ENCODE measurements at regions not wholly inside any gene's neighbourhood (a gene's known extent, or its start where the extent isn't known, plus 50 kb on each side); places are given as distances from the start of the nearest gene placed in this dataset.

DNA sequence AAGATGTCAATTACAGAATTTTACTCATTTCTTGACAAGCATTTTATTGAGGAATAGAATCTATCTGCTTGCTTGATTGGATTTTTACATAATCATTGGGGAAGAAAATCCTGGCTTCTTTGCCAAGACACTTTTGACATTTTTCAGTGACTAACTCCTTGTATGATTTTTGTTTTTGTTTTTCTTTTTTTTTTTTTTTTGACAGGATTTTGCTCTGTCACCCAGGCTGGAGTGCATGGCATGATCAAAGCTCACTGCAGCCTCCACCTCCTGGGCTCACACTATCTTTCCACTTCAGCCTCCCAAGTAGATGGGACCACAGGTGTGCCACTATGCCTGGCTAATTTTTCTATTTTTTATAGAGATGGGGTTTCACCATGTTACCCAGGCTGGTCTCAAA lies 672.3 kb upstream of the RGMB start:
- Mint-ChIP-seq H3K9me3 (no peaks in the 10 kb centered on the region), H3K27ac (no peak overlapping the region), H3K4me3 (no peak overlapping the region), H3K27me3 (ENCODE audit: low read depth) (no peaks in the 10 kb centered on the region), H3K4me1 (peaks cover 5% of the 10 kb centered on the region), H3K36me3 (ENCODE audit: low read depth) (no peaks in the 10 kb centered on the region)
- TF ChIP-seq, protein P1, sequence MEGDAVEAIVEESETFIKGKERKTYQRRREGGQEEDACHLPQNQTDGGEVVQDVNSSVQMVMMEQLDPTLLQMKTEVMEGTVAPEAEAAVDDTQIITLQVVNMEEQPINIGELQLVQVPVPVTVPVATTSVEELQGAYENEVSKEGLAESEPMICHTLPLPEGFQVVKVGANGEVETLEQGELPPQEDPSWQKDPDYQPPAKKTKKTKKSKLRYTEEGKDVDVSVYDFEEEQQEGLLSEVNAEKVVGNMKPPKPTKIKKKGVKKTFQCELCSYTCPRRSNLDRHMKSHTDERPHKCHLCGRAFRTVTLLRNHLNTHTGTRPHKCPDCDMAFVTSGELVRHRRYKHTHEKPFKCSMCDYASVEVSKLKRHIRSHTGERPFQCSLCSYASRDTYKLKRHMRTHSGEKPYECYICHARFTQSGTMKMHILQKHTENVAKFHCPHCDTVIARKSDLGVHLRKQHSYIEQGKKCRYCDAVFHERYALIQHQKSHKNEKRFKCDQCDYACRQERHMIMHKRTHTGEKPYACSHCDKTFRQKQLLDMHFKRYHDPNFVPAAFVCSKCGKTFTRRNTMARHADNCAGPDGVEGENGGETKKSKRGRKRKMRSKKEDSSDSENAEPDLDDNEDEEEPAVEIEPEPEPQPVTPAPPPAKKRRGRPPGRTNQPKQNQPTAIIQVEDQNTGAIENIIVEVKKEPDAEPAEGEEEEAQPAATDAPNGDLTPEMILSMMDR (IDR thresholded peaks at IDR 0.05; ENCODE audit: unreplicated experiment in 3 of 3), result no peak

DNA sequence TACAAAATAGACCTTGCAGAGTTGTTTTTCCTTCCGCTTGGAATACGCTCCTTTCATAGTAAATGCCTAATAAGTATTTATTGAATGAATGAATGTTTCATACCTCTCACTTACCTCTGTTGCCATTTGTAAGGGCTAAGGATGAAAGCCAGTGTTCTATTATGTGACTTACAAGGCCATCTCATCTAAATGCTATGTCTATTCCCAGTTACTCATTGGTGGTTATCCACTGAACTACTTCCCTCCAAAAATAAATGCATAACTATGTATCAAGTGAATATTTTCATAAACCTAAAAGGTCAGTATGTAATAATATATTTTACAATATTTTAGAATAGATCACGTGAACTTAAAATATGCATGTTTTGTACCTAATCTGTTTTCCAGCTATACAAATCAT lies 670.5 kb upstream of the RGMB start:
- peaks cover 10% of the 10 kb centered on the region for H3K4me1 Mint-ChIP-seq
- no peaks in the 10 kb centered on the region for H3K9me3 Mint-ChIP-seq
- TF ChIP-seq, protein P1 (IDR thresholded peaks at IDR 0.05; ENCODE audit: unreplicated experiment in 3 of 3), result no peak
- H3K36me3 Mint-ChIP-seq (ENCODE audit: low read depth), result no peaks in the 10 kb centered on the region
- H3K27ac Mint-ChIP-seq, result no peak overlapping the region
- H3K4me3 Mint-ChIP-seq, result no peak overlapping the region
- H3K27me3 Mint-ChIP-seq (ENCODE audit: low read depth), result no peaks in the 10 kb centered on the region

DNA sequence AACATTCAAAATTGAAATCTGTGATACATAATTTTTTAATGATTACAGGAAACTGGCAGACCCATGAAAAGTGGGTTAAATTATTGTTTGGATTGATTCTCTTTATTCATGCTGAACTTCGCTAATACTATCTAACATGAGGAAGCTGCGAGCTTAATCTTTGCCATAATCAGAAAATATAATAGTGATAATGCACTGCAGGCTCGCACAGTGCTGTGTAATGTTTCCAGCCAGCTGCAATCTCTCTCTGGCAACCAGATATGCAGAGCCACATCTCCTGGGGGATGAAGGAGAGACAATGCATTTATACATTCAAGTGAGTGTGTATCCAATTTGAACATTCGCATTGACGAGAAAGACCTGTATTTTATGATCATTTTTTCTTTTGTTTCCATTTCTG lies 669.7 kb upstream of the RGMB start:
- H3K9me3 Mint-ChIP-seq, result no peaks in the 10 kb centered on the region
- H3K27ac Mint-ChIP-seq, result no peak overlapping the region
- H3K27me3 Mint-ChIP-seq (ENCODE audit: low read depth), result no peaks in the 10 kb centered on the region
- no peak overlapping the region for H3K4me3 Mint-ChIP-seq
- H3K36me3 Mint-ChIP-seq (ENCODE audit: low read depth), result no peaks in the 10 kb centered on the region
- TF ChIP-seq, protein P1 (IDR thresholded peaks at IDR 0.05; ENCODE audit: unreplicated experiment in 3 of 3), result no peak
- H3K4me1 Mint-ChIP-seq, result peaks cover 10% of the 10 kb centered on the region

DNA sequence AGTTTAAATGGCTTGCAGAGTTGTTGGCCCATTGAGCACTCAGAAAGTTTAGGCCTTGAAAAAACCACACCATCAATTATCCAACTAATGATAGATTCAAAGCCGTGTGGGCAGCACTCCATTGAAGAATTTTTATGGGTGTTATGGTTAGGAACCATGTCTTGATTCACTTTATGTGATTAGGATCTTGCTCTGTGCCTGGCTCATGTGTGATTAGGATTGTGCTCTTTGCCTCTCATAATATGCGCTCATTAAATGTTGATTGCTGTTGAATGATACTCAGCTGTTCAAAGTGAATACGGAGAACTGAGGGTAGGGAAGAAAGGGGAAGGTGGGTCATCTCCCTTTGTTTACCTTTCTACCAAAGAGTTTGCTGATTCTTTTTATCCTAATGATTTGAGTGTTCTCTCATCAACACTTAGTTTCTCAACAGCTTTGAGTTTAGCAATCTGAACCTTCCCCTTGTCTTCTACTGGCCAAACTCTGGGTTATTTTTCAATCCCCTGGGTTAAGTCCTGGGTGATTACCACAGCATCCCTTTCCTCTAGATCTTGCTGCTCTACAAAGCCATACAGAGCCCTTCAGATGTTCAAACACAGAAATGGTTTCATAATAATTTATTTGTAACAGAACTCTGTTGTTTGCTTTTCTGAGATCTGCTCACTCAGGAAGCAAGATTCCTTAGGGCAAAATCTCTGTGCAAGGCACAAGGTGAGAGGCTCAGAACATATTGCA lies 668.8 kb upstream of the RGMB start:
- Mint-ChIP-seq H3K27ac (no peak overlapping the region), H3K9me3 (no peaks in the 10 kb centered on the region), H3K4me3 (no peak overlapping the region), H3K4me1 (peaks cover 13% of the 10 kb centered on the region), H3K36me3 (ENCODE audit: low read depth) (no peaks in the 10 kb centered on the region), H3K27me3 (ENCODE audit: low read depth) (peaks cover 4% of the 10 kb centered on the region)
- TF ChIP-seq, protein P1 (IDR thresholded peaks at IDR 0.05; ENCODE audit: unreplicated experiment in 3 of 3), result no peak

DNA sequence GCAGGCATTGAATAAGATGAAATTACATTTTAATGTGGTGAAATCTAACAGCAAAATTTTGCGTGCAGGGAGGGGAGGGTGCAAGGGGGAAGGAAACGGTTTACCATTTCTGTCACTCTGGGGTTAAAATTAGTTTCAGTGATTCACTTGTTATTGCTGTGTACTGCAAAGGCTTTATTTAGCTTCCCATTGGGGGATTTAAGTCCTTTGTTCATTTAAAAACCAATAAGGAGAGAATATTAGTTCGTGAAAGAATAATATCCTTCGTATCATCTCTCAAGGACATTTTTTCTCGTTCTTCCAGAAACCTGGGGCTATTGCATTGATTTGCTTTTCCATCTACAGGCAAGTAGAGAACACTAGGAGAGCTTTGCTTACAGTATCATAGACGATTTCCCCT lies 667.8 kb upstream of the RGMB start:
- Mint-ChIP-seq H3K27ac (no peak overlapping the region), H3K27me3 (ENCODE audit: low read depth) (peaks cover 6% of the 10 kb centered on the region), H3K36me3 (ENCODE audit: low read depth) (no peaks in the 10 kb centered on the region), H3K4me1 (peaks cover 14% of the 10 kb centered on the region), H3K4me3 (no peak overlapping the region), H3K9me3 (no peaks in the 10 kb centered on the region)
- TF ChIP-seq, protein P1 (IDR thresholded peaks at IDR 0.05; ENCODE audit: unreplicated experiment in 3 of 3), result no peak
